ENCODE measurements at regions not wholly inside any gene's neighbourhood (a gene's known extent, or its start where the extent isn't known, plus 50 kb on each side); places are given as distances from the start of the nearest gene placed in this dataset.

GRCh38 chr4:119750048-119750447, 121.4 kb upstream of the PDE5A start:
- no peak for DNase-seq (ENCODE audit: low spot score)
- FAIRE-seq = no peak

GRCh38 chr4:119748853-119749252, 120.2 kb upstream of the PDE5A start:
- no peak for DNase-seq (ENCODE audit: low spot score)
- no peak for FAIRE-seq

- DNase-seq (ENCODE audit: low spot score) (no peak), FAIRE-seq (no peak)
Observed at GRCh38 chr4:119746951-119747350, 118.3 kb upstream of the PDE5A start.

- DNase-seq (ENCODE audit: low spot score) = no peak
- FAIRE-seq = no peak
Observed at GRCh38 chr4:119745351-119745750, 116.7 kb upstream of the PDE5A start.

- no peak for FAIRE-seq
Observed at GRCh38 chr4:119744580-119744979, 116.0 kb upstream of the PDE5A start.

GRCh38 chr4:119743644-119744043, 115.0 kb upstream of the PDE5A start:
- FAIRE-seq (no peak), DNase-seq (ENCODE audit: low spot score) (no peak)

More at GRCh38 chr4:119744580-119744979, 116.0 kb upstream of the PDE5A start:
- no peak for DNase-seq (ENCODE audit: low spot score)

- FAIRE-seq (no peak), DNase-seq (ENCODE audit: low spot score) (no peak)
Observed at GRCh38 chr4:119739796-119740195, 111.2 kb upstream of the PDE5A start.

GRCh38 chr4:119738901-119739300, 110.3 kb upstream of the PDE5A start:
- DNase-seq (ENCODE audit: low spot score) (no peak), FAIRE-seq (no peak)

- DNase-seq (ENCODE audit: low spot score) (no peak), FAIRE-seq (no peak)
Observed at GRCh38 chr4:119736559-119736958, 108.0 kb upstream of the PDE5A start.

GRCh38 chr4:119735165-119735651, 106.6 kb upstream of the PDE5A start:
- DNase-seq (ENCODE audit: low spot score) (peak; percentile 24), FAIRE-seq (no peak)

GRCh38 chr4:119733431-119733830, 104.8 kb upstream of the PDE5A start:
- FAIRE-seq = no peak
- DNase-seq (ENCODE audit: low spot score) = no peak

- no peak for FAIRE-seq
- no peak for DNase-seq (ENCODE audit: low spot score)
Observed at GRCh38 chr4:119731778-119732177, 103.2 kb upstream of the PDE5A start.

- DNase-seq (ENCODE audit: low spot score) (no peak), FAIRE-seq (no peak)
Observed at GRCh38 chr4:119731146-119731742, 102.6 kb upstream of the PDE5A start.

- FAIRE-seq = no peak
- DNase-seq (ENCODE audit: low spot score) = no peak
Observed at GRCh38 chr4:119730671-119730950, 102.0 kb upstream of the PDE5A start.

- DNase-seq (ENCODE audit: low spot score) = no peak
- FAIRE-seq = no peak
Observed at GRCh38 chr4:119729835-119730670, 101.4 kb upstream of the PDE5A start.

- DNase-seq (ENCODE audit: low spot score) (no peak), FAIRE-seq (no peak)
Observed at GRCh38 chr4:119728692-119729593, 100.3 kb upstream of the PDE5A start.

- DNase-seq (ENCODE audit: low spot score) = no peak
- no peak for FAIRE-seq
Observed at GRCh38 chr4:119728185-119728584, 99.6 kb upstream of the PDE5A start.

- DNase-seq (ENCODE audit: low spot score) (no peak), FAIRE-seq (no peak)
Observed at GRCh38 chr4:119726505-119726904, 97.9 kb upstream of the PDE5A start.

- no peak for FAIRE-seq
- DNase-seq (ENCODE audit: low spot score) = no peak
Observed at GRCh38 chr4:119725688-119726330, 97.2 kb upstream of the PDE5A start.

GRCh38 chr4:119725011-119725410, 96.4 kb upstream of the PDE5A start:
- no peak for FAIRE-seq
- no peak for DNase-seq (ENCODE audit: low spot score)

GRCh38 chr4:119722670-119723069, 94.1 kb upstream of the PDE5A start:
- DNase-seq (ENCODE audit: low spot score) = no peak
- no peak for FAIRE-seq

- FAIRE-seq (no peak), DNase-seq (ENCODE audit: low spot score) (no peak)
Observed at GRCh38 chr4:119721878-119722277, 93.3 kb upstream of the PDE5A start.
